HL-60 (cell line): ENCODE measurements at regions not wholly inside any gene's neighbourhood (a gene's known extent, or its start where the extent isn't known, plus 50 kb on each side); places are given as distances from the start of the nearest gene placed in this dataset.

Experiments used
- CTCF ChIP-seq: IDR thresholded peaks from one replicate; pipeline ENCODE4 v1.5.1; 2011; ENCODE audit warnings: low read length, control low read depth, inconsistent platforms; ENCODE audit not compliant: insufficient read depth
- POLR2AphosphoS5 ChIP-seq: IDR thresholded peaks from 2 replicates; pipeline ENCODE4 v1.6.1; 2012; ENCODE audit warnings: low read depth

GRCh38 chr22:23405366-23405851 lies 174.7 kb downstream of the IGLL1 start:
- TF ChIP-seq CTCF: no peak
- TF ChIP-seq POLR2AphosphoS5: no peak
